Sigmoid colon (tissue), 4 donors: ENCODE measurements at regions not wholly inside any gene's neighbourhood (a gene's known extent, or its start where the extent isn't known, plus 50 kb on each side); places are given as distances from the start of the nearest gene placed in this dataset.

ENCODE experiments used
- CTCF ChIP-seq, 4 experiments: fragments of 450-650 bp in 3 of 4; fragments of 200-600 bp in 1 of 4; IDR thresholded peaks; one replicate each; pipeline ENCODE4 v1.5.1; 2016 to 2019; ENCODE audit warnings: antibody characterized with exemption in 4 of 4, mild to moderate bottlenecking in 3 of 4, moderate library complexity in 2 of 4
- EP300 ChIP-seq, 4 donors: sonication (generic); formaldehyde crosslinking; IDR thresholded peaks; one replicate each; pipeline ENCODE4 v1.6.1; 2017; ENCODE audit warnings: antibody characterized with exemption in 4 of 4
- POLR2A ChIP-seq, 2 donors: fragments of 450-650 bp; IDR thresholded peaks; one replicate each; pipeline ENCODE4 v1.6.1; 2016; ENCODE audit warnings: antibody characterized with exemption in 2 of 2, mild to moderate bottlenecking in 2 of 2, moderate library complexity in 2 of 2
- POLR2AphosphoS5 ChIP-seq, 4 donors: sonication (generic); formaldehyde crosslinking; IDR thresholded peaks; one replicate each; pipeline ENCODE4 v1.6.1; 2017; ENCODE audit warnings: antibody characterized with exemption in 4 of 4

- no peak for TF ChIP-seq CTCF (IDR thresholded peaks at IDR 0.05)
- no peak for TF ChIP-seq POLR2A (IDR thresholded peaks at IDR 0.05)
- no peak for TF ChIP-seq POLR2AphosphoS5 (IDR thresholded peaks at IDR 0.05)
- TF ChIP-seq EP300 (IDR thresholded peaks at IDR 0.05): no peak
Measured at GRCh38 chr2:107398683-107399082, 428.0 kb upstream of the RGPD4 start.
